ENCODE measurements at regions not wholly inside any gene's neighbourhood (a gene's known extent, or its start where the extent isn't known, plus 50 kb on each side); places are given as distances from the start of the nearest gene placed in this dataset.

DNA sequence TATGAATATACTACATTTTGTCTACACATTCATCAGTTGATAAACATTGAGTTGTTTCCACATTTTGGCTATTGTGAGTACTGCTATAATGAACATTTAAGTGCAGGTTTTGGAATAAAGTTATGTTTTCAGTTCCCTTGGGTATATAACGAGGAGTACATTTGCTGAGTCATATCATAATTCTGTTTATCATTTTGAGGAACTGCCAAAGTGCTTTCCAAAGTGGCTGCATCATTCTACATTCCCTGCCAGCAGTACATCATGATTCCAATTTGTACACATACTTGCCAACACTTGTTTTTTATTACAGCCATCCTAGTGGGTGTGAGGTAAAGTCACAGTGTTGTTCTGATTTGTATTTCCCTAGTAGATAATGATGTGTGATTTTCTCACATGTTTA lies 1458.6 kb upstream of the TENM4 start:
- DNase-seq: no peak

DNA sequence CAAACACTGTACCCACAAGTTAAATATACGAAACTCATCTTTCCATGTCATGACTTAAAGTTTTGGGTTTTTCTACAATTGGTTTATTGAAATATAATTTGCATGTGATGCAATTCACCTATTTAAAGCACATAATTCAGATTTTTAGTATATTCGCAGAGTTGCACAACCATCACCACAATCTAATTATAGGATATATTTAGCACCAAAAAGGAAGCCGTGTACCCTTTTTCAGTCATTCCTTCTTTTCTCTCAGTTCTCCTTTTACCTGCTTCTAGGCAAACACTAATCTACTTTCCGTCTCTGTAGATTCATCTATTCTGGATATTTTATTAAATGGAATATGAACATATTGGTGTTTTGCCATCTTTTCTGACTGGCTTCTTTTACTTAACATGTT lies 1458.1 kb upstream of the TENM4 start:
- DNase-seq: no peak

- no peak for DNase-seq
Observed at GRCh38 chr11:80886684-80887083, 1445.9 kb upstream of the TENM4 start.

GRCh38 chr11:80873310-80873999 lies 1432.6 kb upstream of the TENM4 start:
- DNase-seq: no peak

DNA sequence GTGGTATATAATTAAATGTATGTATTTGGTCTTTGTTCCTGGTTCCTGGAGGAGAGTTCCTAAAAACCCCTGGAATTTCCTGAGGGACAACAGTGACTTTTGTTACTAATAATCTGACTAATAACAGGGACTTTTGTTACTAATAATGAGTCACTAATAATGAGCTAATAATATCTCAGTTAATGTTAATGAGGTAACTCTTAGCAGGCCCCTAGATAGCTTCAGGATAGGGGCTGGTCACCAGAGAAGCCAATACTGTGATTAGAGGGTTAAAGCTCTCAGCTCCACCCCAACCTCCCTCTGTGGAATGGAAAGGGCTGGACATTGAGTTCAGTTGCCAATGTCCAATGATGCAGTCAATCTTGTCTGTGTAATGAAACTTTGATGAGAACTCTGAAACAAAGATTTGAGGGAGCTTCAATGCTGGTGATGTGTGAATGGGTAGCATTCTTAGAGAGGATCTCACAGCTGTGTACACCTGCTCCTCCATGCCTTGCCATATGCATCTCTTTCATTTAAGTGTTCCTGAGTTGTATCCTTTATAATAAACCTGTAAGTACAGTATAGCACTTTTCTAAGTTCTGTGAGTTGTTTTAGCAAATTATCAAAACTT lies 1431.4 kb upstream of the TENM4 start:
- no peak for DNase-seq

DNA sequence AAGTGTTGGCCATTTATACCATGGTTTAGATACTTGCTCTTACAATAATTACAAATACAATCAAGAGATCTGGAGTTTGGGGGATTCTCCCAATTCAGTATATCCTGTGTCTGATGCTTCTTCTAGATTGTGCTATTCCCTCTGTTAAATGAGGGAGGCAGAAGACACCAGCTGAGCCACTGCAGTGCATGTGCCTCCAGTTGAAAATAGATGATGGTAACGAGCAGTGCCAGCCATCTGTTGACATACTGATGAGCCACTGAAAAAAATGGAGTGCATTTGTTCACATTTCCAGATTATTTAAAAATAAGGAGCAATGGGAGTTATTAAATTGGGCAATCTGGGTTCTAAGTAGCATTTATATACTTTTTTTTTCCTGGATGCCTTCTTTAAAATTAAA lies 1428.0 kb upstream of the TENM4 start:
- no peak for DNase-seq

DNA sequence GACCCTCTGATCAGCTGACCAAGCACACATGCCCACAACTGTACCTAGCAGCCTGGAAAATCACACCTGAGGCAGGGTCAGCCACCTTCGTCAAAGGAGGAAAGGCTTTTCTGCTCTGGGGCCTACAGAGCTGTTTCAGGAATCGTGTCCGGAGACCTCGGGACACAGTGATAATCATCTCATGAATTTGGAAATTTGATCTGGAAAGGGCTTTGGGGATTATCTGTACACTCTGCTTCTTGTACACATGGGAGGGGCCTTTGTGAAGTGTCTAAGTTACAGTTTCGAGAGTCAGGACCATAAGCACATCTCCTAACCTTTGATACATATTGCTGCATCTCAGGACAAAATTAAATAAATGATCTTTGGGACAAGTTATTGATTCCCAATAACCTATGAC lies 1421.2 kb upstream of the TENM4 start:
- DNase-seq: no peak

GRCh38 chr11:80861193-80861592 lies 1420.4 kb upstream of the TENM4 start:
- DNase-seq: no peak

DNA sequence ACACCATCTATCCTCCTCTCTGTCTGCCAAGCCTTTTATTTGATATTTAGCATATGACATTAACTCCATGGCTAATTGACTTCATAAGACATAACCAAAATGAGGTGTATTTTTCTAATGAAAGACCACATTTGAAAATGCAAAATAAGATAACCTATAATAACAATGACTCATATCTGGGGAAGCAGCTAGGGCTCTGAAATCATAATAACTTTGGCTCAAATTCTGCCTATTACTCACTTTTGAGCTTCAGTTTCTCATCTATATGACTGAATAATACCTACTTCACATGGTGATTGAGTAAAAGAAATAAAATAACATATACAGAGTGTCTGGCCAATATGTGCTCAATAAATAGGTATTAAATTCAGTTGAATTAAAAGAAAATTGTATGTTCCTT lies 1419.8 kb upstream of the TENM4 start:
- DNase-seq: no peak

DNA sequence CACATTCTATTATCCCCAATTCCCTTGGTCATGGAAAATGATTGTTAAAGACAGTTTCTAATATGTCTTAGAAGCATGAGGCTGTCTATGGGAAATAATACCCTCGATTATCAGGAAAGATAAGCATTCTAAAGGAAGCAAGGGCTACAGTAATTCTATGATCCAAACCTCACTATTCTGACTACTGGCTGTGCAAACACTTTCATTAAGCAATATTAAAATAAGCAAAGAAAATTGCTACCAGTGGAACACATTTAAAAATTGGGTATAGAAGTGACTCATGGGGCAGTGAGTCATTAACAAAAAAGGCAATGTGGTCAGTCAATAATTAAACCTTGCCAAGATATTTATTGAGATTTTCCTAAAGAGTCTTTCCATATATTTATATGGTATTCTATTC lies 1415.2 kb upstream of the TENM4 start:
- no peak for DNase-seq

DNA sequence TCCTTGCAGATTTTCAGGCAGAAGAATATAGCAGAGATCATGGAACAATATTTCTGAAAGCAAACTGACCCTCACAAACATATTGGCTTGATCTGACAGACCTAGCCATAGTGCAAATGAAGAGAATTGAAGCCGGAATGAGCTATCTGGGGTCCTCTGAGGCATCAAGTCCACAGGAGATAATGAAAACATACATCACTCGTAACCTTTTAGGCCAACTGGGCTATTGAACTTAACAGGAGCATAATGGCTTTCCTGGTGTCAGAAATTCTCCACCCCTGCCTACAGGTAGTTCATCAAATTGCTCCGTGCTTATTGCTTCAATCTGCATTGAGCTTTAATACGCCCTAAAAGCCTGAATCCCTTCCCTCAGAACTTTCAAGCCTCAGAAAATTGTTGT lies 1414.6 kb upstream of the TENM4 start:
- no peak for DNase-seq

- DNase-seq: no peak
Observed at GRCh38 chr11:80849253-80849652, 1408.4 kb upstream of the TENM4 start.

DNA sequence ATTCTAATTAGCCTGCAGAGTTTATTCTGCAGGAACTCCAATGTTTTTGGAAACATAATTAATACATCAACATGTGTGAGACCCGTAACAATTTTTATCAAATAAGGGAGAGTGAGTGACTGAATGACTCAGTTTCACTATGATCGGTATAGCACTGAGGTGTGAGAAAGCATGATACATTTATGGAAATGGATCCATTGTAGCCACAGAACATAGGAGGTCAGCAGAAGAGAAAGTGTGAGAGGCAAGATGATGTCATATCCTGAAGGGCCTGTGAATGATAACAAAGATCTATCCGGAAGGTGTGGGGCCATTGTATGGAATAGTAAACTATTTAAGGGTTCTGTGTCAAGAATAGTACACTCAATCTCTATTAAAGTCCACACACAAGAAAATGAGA lies 1406.1 kb upstream of the TENM4 start:
- DNase-seq: no peak

DNA sequence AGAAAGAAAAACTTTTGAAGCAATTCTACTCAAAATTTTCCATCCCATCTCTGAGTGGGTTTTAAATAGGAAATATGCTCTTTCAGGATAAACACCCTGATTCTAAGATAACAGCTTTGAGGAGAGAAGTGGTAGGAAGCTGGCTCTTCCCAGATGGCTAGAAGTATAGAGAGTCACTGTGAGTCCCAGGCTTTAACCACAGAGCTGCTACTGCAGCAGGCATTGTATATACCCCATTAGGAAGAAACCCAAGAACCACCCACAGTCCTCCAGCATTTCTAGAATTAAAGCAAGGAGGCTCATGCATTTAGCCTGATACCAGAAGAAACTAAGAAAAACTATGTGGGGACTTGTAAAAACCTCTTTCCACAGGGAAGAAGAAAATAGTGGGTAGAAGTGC lies 1405.6 kb upstream of the TENM4 start:
- no peak for DNase-seq

DNA sequence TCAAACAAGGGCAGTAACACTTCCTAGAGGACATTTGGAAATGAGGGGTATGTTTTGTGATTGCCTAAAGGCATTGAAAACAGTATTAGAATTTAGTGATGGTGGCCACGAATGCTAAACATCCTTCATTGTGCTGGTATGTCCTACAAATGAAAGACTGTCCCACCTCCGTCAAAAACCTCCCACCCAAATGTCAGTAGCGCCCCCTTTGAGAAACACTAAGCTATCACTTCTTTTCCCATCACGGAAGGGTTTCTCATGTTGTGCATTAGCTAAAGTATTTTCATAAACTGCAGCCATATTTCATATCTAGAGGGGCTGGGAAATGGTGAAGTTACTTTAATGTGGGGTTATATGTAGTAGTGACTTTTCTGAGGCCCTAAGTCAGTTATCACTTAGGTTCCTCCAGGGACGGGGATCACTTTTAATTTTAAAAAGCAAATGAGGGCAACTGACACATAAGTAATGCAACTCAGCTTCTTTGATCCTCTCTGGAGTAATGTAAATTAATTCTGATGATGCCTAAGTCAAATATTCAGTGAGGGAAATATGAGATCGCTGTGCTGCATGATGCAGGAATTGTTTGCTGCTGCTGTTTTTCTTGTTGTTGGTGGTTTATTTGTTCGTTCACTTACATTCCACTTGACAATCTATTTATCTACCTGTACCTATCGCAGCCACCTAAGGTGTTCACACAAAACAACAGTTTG lies 1403.4 kb upstream of the TENM4 start:
- DNase-seq: no peak

GRCh38 chr11:80843266-80843974 lies 1402.6 kb upstream of the TENM4 start:
- no peak for DNase-seq

- no peak for DNase-seq
Observed at GRCh38 chr11:80842246-80842645, 1401.4 kb upstream of the TENM4 start.

- no peak for DNase-seq
Observed at GRCh38 chr11:80841675-80842074, 1400.8 kb upstream of the TENM4 start.

DNA sequence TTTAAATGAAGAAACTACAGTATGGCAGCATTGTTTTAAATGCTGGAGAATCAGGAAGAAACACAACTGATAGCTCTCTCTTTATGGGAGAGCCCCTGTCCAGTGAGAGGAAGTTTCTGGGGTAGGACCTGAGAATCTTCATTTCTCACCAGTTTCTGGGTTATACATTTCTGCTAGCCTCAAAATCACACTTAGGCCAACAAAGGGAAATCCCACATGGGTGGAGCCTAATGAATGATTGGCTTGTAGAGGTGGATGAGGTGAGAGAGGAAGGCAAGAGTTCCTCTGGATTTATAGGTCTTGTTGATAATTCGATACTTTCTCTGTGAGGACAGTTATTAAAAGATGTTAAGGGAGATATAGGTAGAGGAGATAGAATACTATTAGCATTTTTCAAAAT lies 1397.3 kb upstream of the TENM4 start:
- no peak for DNase-seq

DNA sequence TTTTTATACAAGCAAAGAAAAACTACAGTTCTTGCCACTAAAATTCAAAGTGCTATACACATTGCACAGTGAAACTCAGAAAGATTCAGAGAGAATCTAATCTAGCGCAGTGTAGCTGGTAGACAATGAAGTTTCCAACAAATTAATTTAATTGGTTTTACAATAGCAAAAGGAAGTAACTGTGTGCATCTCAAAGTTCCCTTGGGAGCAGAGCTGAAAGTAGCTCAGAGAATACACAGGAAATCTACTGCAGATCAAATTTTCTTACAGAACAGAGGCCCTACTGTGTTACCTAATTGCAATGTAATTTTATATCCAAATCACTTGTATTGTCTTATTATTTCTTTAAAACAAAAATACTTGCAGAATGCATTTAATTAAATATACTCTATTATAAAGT lies 1396.2 kb upstream of the TENM4 start:
- DNase-seq: no peak

DNA sequence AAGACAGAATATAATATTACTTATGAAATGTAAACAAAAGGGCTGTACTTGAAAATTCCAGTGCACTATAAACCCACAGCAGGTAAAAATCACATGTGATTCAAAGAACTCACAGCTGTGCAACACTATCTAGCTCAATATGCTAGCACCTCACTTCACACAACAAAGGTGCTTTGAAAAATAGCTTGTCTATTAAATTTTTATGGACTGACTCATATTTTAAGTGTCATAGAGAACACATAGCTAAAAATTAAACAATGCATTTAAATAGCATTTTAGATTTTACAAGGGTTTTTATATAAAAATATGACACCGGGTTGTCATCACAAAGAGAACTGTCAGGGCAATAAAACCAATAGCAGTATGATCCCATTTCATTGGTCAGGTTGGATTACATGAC lies 1390.5 kb upstream of the TENM4 start:
- DNase-seq: no peak

GRCh38 chr11:80827781-80828180 lies 1387.0 kb upstream of the TENM4 start:
- no peak for DNase-seq

GRCh38 chr11:80826808-80827207 lies 1386.0 kb upstream of the TENM4 start:
- DNase-seq: no peak

GRCh38 chr11:80822308-80822707 lies 1381.5 kb upstream of the TENM4 start:
- DNase-seq: no peak
